ENCODE measurements at regions not wholly inside any gene's neighbourhood (a gene's known extent, or its start where the extent isn't known, plus 50 kb on each side); places are given as distances from the start of the nearest gene placed in this dataset.

DNA sequence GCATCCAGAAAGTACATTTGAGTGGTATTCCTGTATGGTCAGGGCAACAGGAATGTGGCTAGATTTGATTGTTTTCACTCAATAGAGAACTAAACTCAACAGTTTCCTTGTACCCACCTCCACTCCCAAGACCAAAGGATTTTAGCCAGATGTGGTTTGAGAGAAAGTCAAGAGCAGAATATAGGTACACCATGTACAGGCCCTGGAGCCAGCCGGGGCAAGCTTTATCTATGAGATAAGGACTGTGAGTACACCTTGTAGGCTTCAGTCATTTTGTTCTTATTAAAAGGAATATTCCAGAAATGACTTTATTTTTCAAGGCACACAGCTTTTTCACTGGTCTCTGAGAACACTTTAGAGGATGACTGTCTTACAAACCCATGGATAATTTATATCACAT, 192.4 kb upstream of the JUN start:
- no peak for DNase-seq

DNA sequence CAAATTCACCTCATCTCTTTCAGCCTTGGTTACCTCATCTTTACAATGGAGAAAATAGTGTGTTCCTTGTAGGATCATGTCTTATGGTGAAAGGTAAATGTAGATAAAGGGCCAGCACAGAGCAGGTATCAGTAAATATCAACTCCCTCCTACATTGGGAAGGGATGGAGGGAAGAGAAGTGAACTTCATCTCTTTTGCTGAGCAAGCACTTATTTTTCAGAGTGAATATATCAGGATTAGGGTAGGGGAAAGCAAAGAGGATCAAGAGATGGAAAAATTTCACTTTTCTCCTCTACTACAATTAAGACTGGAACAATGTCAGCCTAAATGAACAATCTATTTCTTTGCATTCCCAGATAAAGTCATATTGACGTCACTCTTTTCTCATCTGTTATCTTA, 193.8 kb upstream of the JUN start:
- no peak for DNase-seq

DNA sequence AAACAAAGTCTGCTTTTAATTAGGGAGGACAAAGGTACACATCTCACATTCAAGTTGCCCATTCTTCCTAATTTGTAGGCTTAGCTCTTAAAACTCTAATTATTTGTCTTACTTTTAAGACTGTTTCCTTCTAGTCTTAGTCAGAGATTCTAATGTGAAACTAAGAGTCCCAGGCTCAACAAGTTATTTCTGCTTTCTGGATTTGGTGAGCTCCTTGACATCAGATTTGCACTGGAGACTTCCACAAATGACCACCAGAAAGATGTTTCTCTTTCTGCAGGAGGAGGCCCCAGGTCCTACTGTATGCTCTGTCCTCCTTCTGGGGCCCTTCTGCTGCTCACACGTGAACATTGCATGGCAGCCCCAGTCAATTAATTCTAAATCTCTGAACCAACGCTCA, 194.2 kb upstream of the JUN start:
- no peak for DNase-seq

DNA sequence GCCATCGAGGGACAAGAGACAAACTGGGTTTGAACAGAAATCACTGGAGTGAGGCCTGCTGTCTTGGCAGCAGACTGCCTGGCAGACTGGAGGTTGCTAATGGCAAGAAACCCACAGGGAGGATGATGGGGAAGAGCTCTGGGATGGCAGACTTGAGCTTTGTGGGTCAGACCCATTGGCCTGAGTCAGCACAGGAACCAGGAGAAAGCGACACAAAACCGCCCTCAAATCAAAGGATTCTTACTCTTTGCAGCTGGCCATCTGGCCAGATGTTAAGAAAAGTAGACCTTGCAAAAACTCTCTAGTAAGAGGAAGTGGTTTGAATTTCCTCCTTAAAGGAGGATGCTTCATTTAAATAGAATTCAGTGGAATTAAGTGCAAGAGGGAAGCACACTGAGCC, 195.2 kb upstream of the JUN start:
- no peak for DNase-seq

DNA sequence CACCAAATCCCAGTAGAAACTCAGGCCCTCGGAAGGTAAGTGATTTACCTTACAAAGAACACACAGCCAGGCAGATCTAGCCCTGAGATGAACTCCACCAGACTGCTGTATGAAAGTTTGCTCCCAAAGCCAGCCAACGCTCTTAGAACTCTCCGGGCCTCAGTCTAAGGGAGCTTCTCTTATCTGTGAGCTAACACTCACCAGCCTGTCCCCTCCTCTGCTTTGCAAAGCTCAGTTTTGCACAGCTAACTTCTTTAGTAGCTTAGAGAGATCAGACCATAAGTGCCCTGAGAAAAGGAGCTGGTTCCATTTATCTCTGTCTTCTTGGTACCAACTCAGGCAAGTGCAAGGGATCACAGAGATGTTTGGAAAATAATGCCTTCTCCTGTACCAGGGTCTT, 195.8 kb upstream of the JUN start:
- DNase-seq: no peak

DNA sequence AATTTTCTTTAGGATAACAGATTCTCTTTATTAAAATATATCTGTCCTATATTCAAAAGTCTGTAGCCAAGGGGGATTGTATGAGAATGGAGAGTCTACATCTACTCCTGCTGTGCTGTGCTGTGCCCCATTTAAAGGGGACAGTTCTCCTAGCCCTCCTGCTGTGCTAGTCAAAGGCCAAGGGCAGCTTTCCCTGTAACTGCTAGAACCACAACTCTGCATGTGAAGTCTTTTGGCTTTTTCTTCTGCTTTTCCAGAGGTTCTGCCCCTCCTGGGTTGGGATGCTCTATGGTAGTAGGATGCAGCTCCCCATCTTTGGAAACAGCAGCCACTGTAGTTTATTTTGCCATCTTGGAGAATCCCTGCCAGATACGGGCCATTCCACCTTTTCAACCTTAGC, 197.5 kb upstream of the JUN start:
- no peak for DNase-seq

DNA sequence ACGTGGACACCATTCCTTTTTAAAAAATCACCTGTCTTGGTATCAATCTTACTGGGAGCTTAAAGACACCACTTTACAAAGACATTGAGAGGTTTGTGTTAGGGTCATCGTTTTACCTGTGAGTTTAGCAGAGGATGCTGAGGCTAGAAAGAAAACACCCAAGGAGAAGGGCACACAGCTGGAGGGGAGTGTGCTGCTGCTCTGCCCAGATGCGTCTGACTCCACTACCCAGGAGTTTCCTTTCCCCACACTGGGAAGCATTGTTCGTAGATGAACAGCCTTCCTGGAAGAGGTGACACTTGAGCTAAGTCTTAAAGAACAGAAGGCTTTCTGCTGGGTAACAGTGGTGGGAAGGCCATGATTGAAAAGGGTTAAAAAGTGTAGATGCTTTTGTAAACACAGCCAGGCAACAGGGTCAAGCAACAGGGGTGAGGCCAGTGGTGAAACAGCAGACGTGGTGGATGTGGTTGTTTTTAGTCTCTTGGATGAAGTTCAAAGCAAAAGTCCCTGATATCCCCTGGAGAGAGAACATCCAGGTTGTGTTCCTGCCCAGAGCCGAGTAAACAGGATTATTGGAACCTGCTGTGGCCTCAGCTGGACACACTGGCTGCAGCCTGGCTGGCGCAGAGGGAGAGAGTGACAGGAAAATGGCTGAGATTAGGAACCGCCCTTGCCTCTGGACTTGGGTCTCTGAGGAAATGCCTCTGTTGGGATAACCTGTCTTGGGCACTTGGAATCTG, 198.6 kb upstream of the JUN start:
- DNase-seq: peak in 1 of 2 experiments; percentile 6

DNA sequence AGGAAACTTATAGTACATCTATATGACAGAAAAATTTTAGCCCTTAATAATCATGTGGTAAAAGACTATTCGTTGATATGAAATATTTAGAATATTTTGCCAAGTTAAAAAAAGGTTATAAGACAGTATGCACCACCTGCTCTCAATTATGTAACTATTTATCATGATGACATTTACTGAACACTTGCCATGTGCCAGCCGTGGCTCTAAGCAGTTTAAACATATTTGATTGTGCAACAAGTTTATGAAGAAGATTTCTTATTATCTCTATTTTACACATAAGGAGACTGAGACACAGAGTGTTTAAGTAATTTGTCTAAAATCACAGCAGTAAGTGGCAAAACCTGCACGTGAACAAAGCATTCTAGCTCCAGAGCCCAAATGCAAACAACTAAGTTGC, 199.3 kb upstream of the JUN start:
- DNase-seq: no peak

DNA sequence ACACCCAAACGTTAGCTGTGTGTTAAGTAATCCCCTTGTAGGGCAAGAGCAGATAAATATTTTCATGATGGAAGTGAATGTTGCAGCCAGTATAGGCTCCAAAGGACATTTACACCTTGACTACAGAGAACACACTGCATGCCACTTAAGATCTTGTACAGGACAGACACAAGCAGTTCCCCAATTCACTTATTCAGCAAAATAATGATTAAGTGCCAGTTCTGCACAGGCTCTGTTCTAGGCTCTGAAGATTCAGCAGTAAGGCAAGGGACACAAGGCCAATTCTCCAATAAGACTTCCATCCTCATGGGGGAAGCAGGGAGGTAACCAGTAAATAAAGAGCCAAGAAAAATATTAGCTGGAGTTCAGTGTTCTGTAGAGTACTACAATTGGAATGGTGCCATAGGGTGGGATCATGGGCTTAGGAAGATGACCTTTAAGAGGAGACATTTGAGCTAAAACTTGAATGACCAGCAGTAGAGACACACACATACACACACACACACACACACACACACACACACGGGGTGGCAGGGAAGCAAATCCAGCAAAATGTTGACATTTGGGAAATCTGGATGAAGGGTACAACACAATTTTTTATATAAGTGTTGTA, 199.9 kb upstream of the JUN start:
- no peak for DNase-seq

DNA sequence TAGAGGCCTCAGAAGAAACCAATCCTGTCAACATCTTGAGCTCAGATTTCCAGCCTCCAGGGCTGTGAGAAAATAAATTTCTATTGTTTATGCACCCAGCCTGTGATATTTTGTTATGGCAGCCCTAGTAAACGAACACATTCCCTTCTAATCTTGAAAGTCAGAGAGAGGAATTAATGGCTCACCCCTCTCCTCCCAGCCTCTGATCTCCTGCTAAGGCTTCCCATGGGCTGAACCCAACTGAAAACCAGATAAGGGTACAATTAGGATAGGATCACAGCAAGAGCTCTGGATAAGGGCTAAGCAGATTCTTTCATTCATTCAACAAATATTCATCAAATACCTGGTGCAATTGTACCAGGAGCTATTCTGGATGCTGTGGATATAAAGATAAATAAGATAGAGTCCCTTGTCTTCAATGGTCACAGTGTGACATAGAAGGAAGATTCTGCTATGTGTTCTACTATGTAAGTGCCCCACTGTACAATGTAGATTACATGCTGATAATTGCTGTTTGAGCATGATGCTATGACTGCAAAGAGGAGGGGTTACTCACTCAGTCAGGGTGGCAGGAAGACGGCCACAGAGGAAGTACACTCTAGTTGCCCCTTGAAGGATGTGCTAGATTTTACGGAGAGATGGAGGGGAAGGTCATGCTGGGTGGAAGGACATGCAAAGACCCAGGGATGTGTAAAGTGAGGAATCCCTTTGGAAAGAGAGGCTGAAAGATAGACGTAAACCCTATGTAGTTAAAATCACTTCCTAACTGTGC, 203.3 kb upstream of the JUN start:
- DNase-seq: no peak

DNA sequence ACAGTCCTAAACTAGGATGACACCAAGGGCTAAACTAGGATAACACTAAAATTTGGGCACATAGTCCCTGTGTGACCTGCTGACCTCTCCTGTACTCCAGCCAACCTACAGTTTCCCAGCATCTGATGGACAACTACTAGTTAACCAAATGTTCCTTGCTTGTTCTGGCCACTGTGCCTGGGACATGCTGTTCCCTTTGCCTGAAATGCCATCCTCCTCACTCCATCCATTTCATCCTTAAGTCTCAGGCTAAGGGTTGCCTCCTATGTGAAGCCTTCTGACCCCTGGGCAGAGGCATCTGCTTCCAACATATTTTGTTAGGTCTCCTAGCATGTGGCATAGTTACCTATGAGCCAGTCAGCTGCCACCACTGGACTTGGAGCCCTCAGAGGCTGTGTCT, 204.9 kb upstream of the JUN start:
- DNase-seq: no peak

DNA sequence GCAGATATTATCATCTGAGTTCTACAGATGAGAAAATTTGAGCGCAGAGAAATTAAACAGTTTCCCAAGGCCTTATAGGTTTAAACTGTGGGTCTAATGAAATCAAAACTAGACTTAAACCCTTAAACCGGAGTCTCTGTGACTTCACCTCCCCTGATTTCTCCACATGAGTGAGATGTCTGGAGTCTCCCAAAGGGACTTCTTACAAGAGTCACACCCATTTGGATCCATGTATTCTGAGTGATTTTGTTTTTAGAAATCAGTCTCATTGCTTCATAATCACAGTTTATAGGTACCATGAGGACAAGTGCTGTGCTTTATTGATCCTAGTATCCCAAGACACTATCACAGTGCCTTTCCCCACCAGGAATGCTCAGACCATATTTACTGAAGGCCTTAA, 206.0 kb upstream of the JUN start:
- no peak for DNase-seq

DNA sequence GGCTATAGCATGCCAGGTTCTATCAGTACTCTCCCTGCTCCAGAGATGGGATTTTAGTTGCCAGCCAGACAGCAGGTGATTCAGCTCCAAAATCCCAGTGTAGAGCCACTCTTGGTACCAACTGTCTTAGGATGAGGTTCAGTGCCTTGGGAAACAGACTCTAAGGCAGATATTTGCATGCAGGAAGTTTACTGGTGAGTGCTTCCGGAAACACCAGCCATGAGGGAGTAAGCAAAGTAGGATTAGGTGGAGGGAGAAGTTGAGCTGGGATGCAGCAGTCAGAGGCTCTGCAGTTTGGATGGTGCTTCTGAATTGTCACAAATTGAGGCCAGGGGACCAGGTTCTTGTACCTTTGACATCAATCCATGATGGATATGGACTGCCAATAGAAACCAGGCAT, 207.5 kb upstream of the JUN start:
- DNase-seq: no peak

DNA sequence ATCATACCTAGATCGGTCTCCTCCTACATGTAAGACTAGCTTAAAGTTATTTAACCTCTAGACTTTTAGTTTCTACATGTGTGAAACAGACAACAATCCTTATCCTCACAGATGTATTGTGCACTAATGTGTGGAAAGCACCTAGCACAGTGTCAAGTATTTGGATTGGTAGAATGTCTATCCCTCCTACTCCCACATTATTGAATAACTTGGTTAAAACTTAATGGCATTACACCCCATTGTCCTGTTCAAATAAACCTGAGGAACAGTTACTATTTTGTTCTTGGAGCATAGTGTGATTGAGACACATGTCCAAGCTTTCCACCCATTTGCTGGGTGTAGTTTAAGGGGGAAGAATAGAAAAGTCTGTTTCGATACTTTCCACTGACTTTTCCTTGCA, 208.8 kb upstream of the JUN start:
- no peak for DNase-seq

DNA sequence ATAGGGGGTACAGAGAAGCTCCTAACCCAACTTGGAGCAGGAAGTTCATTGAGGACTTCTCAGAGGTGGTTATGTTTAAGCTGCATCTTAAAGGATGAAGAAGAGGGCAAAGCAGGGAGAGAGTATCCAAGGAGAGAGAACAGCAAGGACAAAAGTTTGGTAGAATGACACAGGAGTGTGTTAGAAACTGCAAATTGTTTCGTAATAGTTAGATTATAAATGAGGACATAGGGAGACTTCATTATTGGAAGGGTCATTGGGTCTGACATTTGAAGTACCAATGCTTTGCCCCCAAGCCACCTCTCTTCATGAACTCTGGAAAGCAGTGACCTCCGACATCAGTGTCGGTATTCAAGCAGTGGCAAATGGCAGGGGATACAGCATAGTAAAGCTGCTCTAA, 209.6 kb upstream of the JUN start:
- no peak for DNase-seq

DNA sequence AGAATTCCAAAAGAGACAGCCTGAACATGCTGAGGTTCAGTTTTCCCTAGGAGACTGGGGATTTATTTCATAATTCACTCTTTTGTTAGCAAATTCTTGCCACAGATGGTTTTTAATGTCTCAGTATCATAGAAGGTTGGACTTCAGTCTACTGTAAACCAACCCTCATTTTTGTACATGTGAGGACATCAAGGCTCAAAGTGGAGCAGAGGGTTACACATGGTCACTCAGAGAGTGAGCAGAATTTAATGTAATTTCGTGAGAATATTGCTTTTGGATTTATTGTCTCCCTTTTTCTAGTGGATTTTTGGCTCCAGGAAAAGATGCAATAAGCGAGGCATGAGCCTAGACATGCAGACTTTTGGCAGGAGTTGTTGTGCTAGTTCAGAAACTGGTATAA, 210.8 kb upstream of the JUN start:
- DNase-seq: no peak

DNA sequence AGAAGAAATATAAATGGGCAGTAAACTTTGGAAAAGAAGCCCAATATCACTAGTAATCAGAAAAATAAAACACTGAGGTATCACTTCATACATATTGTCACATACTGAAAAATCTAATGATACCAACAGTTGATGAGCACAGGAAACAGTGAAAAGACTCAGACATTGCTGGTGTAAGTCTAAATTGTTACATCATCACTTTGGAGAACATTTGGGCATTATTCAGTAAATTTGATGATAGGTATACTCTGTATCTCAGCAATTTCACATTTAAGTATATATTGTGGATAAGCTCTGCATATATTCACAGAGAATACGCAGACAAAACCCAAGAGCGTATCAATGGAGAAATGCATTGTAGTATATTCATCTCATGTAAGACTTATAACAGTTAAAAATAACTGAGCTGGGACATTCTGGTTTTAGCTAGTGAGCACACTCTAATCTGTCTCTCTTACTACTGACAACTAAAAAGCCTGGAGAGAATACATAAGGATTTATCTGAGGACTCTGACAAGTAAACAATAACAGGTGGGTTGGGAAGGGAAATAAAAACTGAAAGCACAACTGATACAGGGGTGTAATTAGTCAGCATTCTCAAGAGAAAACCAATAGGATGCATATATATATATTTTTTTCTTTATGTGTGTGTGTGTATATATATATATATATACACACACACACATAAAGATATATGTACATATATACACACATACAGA, 212.7 kb upstream of the JUN start:
- DNase-seq: no peak

DNA sequence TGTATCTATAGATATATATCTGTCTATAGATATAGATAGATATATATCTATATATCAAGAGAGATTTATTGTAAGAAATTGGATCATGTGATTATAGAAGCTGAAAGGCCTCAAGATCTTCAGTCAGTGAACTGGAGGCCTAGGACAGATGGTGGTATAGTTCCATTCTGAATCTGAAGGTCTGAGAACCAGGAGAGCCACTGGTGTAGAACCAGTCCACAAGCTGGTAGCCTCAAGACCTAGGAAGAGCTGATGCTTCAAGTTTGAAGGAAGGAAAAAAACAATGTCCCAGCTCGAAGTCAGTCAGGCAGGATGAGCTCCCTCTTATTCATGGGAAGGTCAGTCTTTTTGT, 213.2 kb upstream of the JUN start:
- no peak for DNase-seq

DNA sequence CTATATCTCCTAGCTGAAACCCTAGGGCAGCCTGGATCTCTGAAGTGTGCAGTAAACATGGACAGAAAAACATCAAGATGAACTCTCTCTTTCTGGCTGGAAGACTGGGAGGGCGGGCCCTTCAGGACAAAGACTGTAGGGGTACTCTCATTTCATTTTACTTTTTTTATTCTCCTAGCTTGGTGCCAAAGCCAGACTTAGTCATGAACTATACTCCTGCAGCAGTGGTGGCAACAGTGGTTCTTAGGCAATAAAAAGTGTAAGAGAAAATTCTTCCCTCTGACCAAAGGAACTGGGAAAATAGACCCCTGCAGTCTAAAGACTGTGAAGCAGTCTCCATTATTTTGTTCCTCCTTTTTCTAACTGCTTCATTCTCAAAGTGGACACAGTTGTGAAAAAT, 213.8 kb upstream of the JUN start:
- DNase-seq: no peak

DNA sequence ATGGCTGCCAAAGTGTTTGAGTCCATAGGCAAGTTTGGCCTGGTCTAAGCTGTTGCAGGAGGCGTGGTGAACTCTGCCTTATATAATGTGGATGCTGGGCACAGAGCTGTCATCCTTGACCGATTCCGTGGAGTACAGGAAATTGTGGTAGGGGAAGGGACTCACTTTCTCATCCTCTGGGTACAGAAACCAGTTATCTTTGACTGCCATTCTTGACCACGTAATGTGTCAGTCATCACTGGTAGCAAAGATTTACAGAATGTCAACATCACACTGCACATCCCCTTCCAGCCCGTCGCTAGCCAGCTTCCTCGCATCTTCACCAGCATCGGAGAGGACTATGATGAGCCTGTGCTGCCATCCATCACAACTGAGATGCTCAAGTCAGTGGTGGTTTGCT, 215.8 kb upstream of the JUN start:
- no peak for DNase-seq

DNA sequence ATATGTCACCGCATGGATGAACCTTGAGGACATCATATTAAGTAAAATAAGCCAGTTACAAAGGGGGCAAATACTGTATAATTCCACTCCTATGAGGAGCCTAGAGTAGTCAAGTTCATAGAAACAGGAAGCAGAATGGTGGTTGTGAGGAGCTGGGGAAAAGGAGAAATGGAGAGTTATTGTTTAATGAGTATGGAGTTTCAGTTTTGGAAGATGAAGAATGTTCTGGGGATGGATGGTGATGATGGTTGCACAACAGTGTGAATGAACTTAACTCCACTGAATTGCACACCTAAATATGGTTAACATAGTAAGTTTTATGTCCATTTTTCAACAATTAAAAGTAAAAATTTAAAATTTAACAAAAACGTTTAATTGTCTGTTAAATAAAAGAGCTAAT, 220.9 kb upstream of the JUN start:
- DNase-seq: no peak

DNA sequence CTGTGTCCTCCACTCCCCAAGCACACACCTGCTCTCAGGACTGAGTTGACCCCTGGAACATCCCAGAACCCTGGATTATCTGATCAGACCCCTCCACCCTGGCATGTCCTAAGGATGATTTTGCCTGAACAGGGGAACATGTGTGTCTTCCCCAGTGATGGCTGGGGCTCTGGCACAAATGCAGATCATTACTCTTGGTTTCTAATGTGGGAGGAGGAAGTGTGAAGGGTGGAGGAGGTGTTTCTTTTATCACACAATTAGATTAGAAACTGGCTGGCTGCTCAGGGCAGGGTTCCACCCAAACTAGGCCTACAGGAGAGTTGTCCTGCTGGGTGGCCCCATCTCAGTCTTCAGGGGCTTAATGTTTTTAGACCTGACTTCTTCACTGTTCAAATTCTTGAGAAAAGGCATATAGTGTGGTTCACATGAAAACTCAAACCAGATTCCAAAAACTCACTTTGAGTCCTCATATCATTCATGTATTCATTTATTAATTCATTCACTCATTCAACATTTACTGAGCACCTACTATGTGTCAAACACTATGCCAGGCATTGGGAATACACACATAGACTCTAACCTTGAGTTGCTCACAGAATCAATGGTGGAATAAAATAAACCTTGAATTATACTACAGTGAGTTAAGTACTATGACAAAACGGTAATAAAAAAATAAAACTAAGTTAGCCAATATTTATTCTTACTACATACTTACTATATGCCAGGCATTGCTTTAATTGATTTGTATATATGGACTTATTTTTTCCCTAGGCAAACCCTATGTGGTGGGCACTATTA, 221.8 kb upstream of the JUN start:
- no peak for DNase-seq

DNA sequence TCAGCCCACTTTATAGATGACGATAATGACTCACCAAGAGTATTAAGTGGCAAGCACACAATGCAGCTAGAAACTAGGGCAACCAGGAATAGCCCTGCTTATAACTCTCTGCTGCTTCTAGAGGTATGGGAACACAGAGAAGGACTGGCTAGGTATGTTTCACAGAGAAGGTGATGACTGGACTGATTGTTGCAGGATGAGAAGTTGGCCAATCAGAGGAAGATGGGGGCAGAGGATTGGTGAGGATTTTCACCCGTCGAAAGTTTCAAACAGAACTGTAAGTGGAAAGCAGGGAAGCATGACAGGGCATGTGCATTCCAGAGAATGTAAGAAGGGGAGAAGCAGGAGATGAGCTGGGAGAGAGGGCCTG, 222.4 kb upstream of the JUN start:
- DNase-seq: no peak
